Fibroblast of mammary gland (primary cell): ENCODE measurements at regions not wholly inside any gene's neighbourhood (a gene's known extent, or its start where the extent isn't known, plus 50 kb on each side); places are given as distances from the start of the nearest gene placed in this dataset.

ENCODE experiments used
- DNase-seq: peaks from one replicate; pipeline ENCODE4 v3.0.0-alpha.2; 2010; ENCODE audit warnings: low read depth
- H3K4me3 ChIP-seq: 2 replicates; pipeline ENCODE4 v1.5.1; 2011; ENCODE audit warnings: low read depth, mild to moderate bottlenecking, low read length, moderate library complexity; ENCODE audit not compliant: control insufficient read depth
- CTCF ChIP-seq: conservative IDR thresholded peaks from 2 replicates; pipeline ENCODE4 v1.5.1; 2011; ENCODE audit warnings: low read depth, low read length, inconsistent platforms; ENCODE audit not compliant: control insufficient read depth, insufficient read depth

GRCh38 chr15:98438326-98438725 lies 210.0 kb upstream of the IGF1R start:
- no peak overlapping the region for H3K4me3 ChIP-seq
- no peak for TF ChIP-seq CTCF
- no peak for DNase-seq

GRCh38 chr15:98438907-98439306 lies 209.4 kb upstream of the IGF1R start:
- DNase-seq, result no peak
- no peak for TF ChIP-seq CTCF
- no peak overlapping the region for H3K4me3 ChIP-seq

GRCh38 chr15:98439523-98439942 lies 208.8 kb upstream of the IGF1R start:
- no peak overlapping the region for H3K4me3 ChIP-seq
- no peak for TF ChIP-seq CTCF
- DNase-seq, result no peak

GRCh38 chr15:98440917-98441316 lies 207.4 kb upstream of the IGF1R start:
- DNase-seq, result no peak
- no peak overlapping the region for H3K4me3 ChIP-seq
- TF ChIP-seq CTCF, result no peak

- DNase-seq, result no peak
- no peak for TF ChIP-seq CTCF
- H3K4me3 ChIP-seq, result no peak overlapping the region
These were observed 206.7 kb upstream of the IGF1R start for GRCh38 chr15:98441599-98441998.

- DNase-seq, result peak; percentile 85
- no peak overlapping the region for H3K4me3 ChIP-seq
- peak; percentile 86 for TF ChIP-seq CTCF
These were observed 205.9 kb upstream of the IGF1R start for GRCh38 chr15:98442379-98442833.

- no peak for DNase-seq
- no peak for TF ChIP-seq CTCF
- no peak overlapping the region for H3K4me3 ChIP-seq
These were observed 205.4 kb upstream of the IGF1R start for GRCh38 chr15:98442901-98443300.
